HG03432 (cell line): ENCODE measurements at regions not wholly inside any gene's neighbourhood (a gene's known extent, or its start where the extent isn't known, plus 50 kb on each side); places are given as distances from the start of the nearest gene placed in this dataset.
A peak's percentile ranks its signal among the peaks of the same experiment; 100 is the strongest.
"Not testable (repeated sequence)": the region's sequence is repeated elsewhere in the genome, so short reads cannot be mapped to it uniquely, and the experiment has no call there.

ENCODE experiments used
- ATAC-seq: cut with Tn5 transposase; IDR thresholded peaks from one replicate; pipeline ENCODE4 v1.9.1; 2021; ENCODE audit warnings: mild to moderate bottlenecking, moderate library complexity; ENCODE audit not compliant: unreplicated experiment

GRCh38 chr5:153347611-153348010 is 142.9 kb upstream of the GRIA1 start:
- no peak for ATAC-seq

DNA sequence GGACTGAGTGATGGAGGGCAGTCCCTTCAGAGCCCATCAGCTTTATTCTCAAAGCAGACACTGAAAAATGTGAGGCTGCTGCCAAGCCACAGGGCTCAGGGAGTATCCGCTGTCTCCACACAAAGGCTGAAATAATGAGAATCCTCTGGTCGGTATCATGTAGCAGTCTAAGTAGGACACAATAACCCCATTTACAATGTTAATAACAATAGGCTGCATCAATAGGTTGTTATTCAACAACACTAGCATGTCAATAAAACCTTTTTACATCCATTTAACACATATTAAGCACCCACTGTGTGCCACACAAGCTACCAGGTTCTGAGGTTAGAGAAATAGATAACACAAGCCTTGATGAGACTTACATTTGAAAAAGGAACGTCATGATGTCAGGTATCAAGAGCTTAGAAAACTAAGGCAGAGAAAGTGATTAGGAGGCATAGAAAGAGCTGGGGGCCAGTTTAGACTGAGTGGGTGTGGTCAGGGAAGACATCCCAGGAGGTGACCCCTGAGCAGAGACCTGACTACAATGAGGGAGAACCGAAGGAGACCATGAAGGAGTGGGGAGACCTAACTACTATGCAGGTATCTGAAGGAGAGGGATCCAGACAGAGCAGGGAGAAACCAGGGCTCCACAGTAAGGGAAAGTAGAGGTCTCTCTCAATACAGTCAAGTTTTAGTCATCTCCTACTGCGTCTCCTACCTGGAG is 140.1 kb upstream of the GRIA1 start:
- ATAC-seq = no peak

- ATAC-seq = peak; percentile 83
Observed at GRCh38 chr5:153352685-153353219, 137.7 kb upstream of the GRIA1 start.

- ATAC-seq = no peak
Observed at GRCh38 chr5:153357493-153358112, 132.9 kb upstream of the GRIA1 start.

GRCh38 chr5:153358315-153358976 is 132.0 kb upstream of the GRIA1 start:
- ATAC-seq = peak; percentile 93

DNA sequence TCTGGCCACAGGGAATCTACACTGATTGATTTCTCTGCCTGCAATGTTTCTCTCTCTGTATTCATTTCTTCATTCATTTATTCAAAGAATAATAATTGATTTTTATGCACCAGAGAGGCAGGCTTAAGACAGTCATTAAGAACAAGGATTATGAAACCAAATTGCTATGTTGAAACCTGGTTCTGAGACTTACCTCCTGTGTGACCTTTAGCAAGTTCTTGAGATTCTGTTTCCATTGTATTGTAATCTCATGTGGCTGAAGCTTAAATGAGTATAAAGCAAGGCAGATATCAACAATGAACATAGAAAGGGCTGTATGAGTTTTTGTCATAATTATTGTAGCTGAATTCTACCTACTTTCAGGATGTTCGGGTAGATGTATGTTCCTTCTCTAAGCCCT is 129.6 kb upstream of the GRIA1 start:
- no peak for ATAC-seq

DNA sequence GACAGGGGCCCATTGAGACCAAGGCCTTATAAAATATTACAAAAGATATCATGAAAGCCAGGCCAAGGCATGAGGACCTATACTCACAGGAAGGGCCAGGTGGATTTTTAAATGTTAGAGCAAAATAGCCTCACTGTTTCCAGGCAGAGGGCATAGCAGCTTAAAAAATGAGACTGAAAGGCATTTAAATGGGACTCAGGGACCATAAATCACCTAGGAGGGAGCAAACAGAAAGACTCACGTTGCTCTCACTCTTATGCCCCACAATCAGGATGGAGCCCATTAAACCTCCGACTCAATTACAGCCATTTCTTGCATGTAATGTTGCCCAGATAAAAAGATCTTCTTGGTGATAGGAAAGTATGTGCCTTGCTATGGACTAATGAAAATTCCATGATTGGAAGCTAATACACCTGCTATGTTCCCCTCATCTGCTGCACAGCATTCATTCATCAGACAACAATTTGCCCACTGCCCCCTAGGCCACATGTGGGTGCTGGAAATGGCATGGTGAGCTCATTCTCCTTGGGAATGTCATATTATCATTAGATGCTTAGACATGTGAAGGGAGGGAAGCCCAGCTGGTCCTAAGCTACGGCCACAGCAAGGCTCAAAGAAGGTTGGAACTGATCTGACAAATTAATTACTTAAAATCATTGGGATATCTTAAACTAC is 128.6 kb upstream of the GRIA1 start:
- no peak for ATAC-seq

DNA sequence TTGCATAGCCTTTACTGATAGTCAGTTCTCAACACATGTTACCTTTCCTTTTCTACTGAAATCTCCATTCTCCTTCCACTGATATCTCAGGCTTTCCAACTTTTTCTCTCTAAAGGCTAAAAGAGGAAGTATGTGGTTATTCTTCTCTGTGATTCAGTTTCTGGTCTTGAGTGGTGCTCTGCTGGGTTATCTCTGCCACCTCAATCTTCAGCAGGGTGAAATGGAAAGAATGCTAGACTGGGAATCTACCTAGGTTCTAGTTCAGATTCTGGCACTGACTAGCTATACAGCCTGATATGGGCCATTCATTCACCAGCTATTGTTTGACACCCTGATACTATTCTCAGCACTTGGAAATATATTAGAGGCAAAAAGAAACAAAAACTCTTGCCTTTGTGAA is 124.9 kb upstream of the GRIA1 start:
- peak; percentile 79 for ATAC-seq

DNA sequence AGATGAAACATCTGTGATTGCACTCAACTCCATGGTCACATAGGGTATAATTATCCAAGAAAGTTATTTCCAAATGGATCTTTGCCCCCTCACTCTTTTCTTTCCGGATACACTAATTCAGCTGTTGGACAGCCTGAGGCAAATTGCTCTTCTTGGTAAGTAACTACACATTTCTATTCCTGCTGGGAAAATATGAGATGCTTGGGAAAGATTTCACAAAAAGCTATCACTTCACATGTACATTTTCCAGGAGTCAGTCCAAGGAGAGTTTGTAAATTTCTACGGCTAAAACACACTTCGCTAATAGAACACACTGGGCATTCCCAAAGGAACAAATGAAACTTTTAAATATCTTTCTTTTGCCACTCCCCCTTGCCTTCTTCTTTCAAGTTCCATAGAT is 123.0 kb upstream of the GRIA1 start:
- no peak for ATAC-seq

GRCh38 chr5:153372425-153373129 is 117.9 kb upstream of the GRIA1 start:
- no peak for ATAC-seq

- no peak for ATAC-seq
Observed at GRCh38 chr5:153373130-153373498, 117.4 kb upstream of the GRIA1 start.

DNA sequence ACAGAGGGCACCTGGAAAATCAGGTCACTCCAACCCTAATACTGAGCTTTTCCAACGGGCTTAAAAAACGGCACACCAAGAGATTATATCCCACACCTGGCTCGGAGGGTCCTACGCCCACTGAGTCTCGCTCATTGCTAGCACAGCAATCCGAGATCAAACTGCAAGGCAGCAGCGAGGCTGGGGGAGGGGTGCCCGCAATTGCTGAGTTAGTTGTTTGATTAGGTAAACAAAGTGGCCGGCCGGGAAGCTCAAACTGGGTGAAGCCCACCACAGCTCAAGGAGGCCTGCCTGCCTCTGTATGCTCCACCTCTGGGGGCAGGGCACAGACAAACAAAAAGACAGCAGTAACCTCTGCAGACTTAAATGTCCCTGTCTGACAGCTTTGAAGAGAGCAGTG is 108.8 kb upstream of the GRIA1 start:
- ATAC-seq = not testable (repeated sequence)

GRCh38 chr5:153390569-153390968 is 99.9 kb upstream of the GRIA1 start:
- no peak for ATAC-seq

DNA sequence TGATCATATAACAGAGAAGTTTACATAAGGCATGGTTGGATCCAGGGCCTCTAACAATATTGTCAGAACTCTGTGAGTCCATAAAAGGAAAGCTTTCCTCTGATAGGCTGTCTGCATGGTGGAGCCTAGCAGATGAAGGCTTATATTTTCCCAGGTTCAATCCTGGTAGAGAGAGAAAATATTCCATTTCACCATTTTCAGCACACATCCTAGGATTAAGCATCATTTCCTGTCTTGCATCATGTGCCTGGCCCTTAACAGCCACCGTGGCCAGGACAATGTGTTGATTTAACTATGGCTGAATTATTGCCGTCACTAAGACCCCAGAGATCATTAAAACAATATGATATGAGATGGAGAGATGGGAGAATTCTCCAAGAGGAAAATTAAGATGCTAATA is 90.9 kb upstream of the GRIA1 start:
- ATAC-seq = no peak

- no peak for ATAC-seq
Observed at GRCh38 chr5:153400931-153401330, 89.5 kb upstream of the GRIA1 start.

DNA sequence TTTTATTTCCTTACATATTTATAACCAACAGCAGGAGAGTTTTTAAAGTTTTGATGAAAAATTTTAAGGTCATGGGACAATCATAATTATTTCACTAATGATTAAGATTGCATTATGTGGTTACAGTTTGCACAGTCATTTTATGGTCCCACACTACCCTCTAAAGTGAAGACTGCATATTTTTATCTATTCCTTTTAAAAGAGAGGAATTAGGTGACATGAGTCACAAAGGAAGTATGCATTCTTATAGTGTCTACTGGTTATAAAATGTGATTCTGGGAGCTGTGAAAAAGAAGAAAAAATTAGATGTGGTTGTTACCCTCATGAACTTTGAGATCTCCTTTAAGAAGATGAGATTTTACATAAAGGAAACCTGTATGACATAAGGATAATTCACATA is 87.9 kb upstream of the GRIA1 start:
- ATAC-seq = no peak

DNA sequence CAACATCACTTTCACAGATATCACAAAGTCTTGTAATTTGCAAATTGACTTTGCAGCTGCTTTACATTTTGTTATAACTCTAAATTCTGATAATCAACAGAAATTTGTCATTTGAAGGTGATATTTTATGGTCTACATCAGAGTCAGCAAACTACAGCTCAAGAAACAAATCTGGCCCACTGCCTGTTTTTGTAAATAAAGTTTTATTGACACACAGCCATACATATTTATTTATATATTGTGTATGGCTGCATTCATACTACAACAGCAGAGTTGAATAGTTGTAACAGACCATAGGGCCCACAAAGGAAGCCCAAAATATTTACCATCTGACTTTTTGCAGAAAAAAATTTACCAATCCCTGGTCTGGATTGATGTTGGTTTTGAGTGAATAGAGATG is 87.0 kb upstream of the GRIA1 start:
- ATAC-seq = no peak

DNA sequence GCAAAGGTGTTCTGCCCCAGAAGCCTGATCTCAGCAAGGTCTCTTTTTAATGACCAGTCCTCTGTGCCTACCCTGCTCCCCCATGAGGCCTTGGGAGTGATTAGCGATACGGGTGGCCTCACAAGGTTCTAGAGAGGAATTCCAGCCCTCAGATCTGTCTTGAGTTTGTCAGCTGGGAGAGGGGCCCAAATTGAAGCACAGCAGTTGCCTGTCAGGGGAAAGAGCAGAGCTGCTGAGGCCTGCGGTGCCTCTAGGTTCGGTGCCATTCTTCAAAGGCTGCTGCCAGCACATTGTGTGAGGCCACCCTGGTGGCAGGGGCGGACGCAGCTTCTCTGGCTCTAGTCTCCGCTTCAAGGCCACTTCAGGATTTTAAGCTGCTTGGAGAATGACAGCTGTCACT is 85.7 kb upstream of the GRIA1 start:
- no peak for ATAC-seq

DNA sequence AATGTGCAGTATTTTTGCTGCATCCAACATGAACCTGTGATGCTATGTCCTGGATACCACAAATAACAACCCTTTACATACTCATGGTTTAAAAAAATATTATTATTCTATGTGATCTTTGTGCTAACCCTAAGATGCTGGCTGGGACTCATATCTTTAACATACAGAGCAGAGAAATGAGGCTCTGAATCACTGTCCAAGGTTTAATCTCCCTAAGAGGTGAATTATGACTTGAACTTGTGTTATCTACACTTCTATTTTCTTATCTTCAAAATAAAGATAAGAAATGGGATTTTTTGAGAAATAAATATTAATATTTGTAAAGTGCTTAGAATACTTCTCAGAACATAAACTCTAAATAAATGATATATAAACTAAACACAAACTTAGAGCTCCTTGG is 68.8 kb upstream of the GRIA1 start:
- no peak for ATAC-seq

DNA sequence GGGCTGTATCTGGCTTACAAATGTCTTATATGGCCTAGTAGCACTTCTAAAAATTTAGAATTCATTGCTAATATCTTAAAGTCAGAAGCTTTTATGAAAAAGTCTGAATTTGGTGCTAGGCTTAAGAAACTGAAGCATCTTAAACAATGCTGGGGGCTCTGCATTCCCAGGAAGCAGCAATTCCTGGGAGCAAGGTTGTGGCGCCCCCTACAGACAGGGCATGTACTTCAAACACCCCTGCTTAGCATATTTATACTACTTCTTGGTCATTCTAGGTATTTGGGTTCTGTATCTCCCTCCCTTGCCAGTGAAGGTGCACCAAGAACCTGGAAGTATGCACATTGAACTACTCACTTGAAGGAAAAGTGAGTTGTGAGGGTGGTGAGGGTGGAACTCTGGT is 64.6 kb upstream of the GRIA1 start:
- no peak for ATAC-seq
